ENCODE measurements at regions not wholly inside any gene's neighbourhood (a gene's known extent, or its start where the extent isn't known, plus 50 kb on each side); places are given as distances from the start of the nearest gene placed in this dataset.
"Not testable (repeated sequence)": the region's sequence is repeated elsewhere in the genome, so short reads cannot be mapped to it uniquely, and the experiment has no call there.

DNA sequence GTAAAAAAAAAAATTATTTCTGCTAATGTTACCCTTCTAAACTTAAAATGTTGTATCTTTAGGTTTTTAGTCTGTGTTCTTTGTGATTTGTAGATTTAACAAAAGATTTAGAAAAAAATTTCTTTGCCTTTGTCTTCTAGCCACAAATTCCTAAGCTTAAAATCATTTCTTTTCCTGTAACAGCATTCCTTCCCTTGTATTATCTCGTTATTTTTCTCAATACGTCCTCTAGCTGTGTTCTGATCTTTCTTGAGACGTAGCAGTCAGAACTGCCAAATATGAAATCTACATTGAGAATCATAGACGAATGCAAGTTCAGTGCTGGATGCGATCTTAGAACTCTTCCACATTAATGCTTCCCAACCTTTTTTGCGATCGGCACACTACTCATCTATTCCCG is 283.1 kb downstream of the UTRN start:
- Histone ChIP-seq H4K20me1 (ENCODE audit: low read length) (no peaks in the 10 kb centered on the region), H2AFZ (ENCODE audit: low read length) (no peak overlapping the region), H3K9me2 (replicated peaks; ENCODE audit: low read length) (no peaks in the 10 kb centered on the region), H3K4me3 (ENCODE audit: low read length) (no peak overlapping the region), H3K79me2 (ENCODE audit: low read length) (no peaks in the 10 kb centered on the region), H3K4me2 (ENCODE audit: low read length) (no peak overlapping the region), H3K27me3 (ENCODE audit: low read length) (no peaks in the 10 kb centered on the region), H3K27ac (ENCODE audit: low read length) (no peak overlapping the region), H3K4me1 (ENCODE audit: insufficient read depth, low read length) (no peaks in the 10 kb centered on the region), H3K36me3 (ENCODE audit: low read depth, low read length) (no peaks in the 10 kb centered on the region), H3F3A (ENCODE audit: low read length, unreplicated experiment) (no peaks in the 10 kb centered on the region), H3K9ac (ENCODE audit: low read length) (no peak overlapping the region), H3K9me3 (ENCODE audit: low read length) (no peaks in the 10 kb centered on the region)
- DNase-seq (no peak), ATAC-seq (no peak)
- intact Hi-C loops (cut with micrococcal nuclease) = no loop called here
- ChIA-PET POLR2A (ENCODE audit: unreplicated experiment) (no interaction called here), CTCF (no interaction called here)
- no TSS peak for BruUV-seq (replicated peaks)
- TF ChIP-seq, protein P1, sequence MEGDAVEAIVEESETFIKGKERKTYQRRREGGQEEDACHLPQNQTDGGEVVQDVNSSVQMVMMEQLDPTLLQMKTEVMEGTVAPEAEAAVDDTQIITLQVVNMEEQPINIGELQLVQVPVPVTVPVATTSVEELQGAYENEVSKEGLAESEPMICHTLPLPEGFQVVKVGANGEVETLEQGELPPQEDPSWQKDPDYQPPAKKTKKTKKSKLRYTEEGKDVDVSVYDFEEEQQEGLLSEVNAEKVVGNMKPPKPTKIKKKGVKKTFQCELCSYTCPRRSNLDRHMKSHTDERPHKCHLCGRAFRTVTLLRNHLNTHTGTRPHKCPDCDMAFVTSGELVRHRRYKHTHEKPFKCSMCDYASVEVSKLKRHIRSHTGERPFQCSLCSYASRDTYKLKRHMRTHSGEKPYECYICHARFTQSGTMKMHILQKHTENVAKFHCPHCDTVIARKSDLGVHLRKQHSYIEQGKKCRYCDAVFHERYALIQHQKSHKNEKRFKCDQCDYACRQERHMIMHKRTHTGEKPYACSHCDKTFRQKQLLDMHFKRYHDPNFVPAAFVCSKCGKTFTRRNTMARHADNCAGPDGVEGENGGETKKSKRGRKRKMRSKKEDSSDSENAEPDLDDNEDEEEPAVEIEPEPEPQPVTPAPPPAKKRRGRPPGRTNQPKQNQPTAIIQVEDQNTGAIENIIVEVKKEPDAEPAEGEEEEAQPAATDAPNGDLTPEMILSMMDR (conservative IDR thresholded peaks at IDR 0.05; ENCODE audit: low read depth, low read length) = no peak
- no peak for TF ChIP-seq EZH2 (IDR thresholded peaks at IDR 0.05; ENCODE audit: low read length, unreplicated experiment)
- TF ChIP-seq EZH2phosphoT487 (IDR thresholded peaks at IDR 0.05; ENCODE audit: borderline replicate concordance, low read length) = no peak

DNA sequence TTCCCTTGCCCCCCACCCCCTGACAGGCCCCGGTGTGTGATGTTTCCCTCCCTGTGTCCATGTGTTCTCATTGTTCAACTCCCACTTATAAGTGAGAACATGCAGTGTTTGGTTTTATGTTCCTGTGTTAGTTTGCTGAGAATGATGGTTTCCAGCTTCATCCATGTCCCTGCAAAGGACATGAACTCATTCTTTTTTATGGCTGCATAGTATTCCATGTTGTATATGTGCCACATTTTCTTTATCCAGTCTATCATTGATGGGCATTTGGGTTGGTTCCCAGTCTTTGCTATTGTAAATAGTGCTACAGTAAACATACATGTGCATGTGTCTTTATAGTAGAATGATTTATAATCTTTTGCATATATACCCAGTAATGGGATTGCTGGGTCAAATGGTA is 287.4 kb downstream of the UTRN start:
- H3K4me2 ChIP-seq (ENCODE audit: low read length); intact Hi-C loops (cut with micrococcal nuclease); H3K9me3 ChIP-seq (ENCODE audit: low read length); H3F3A ChIP-seq (ENCODE audit: low read length, unreplicated experiment); BruUV-seq (replicated peaks); H2AFZ ChIP-seq (ENCODE audit: low read length); POLR2A ChIA-PET (ENCODE audit: unreplicated experiment); H3K4me1 ChIP-seq (ENCODE audit: insufficient read depth, low read length); H3K79me2 ChIP-seq (ENCODE audit: low read length); H4K20me1 ChIP-seq (ENCODE audit: low read length); ATAC-seq; H3K9me2 ChIP-seq (replicated peaks; ENCODE audit: low read length); H3K36me3 ChIP-seq (ENCODE audit: low read depth, low read length); H3K27me3 ChIP-seq (ENCODE audit: low read length); CTCF ChIA-PET; H3K9ac ChIP-seq (ENCODE audit: low read length); H3K4me3 ChIP-seq (ENCODE audit: low read length); DNase-seq; H3K27ac ChIP-seq (ENCODE audit: low read length): not testable (repeated sequence)

DNA sequence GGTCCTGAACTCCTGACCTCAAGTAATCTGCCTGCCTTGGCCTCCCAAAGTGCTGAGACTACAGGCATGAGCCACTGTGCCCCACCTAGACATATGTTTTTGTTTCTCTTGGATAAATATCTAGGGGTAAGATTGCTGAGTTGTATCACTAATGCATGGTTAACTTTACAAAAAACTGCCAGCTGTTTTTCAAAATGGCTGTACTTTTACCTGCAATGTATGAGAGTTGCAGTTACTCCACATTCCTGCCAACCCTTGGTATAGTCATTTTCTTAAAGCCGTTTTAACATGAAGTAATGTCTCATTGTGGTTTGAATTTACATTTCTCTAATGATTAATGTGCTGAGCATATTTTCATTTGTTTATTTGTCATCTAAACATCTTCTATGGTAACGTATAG is 289.7 kb downstream of the UTRN start:
- POLR2A ChIA-PET (ENCODE audit: unreplicated experiment) = no interaction called here
- Histone ChIP-seq H3K4me1 (ENCODE audit: insufficient read depth, low read length) (no peaks in the 10 kb centered on the region), H3F3A (ENCODE audit: low read length, unreplicated experiment) (no peaks in the 10 kb centered on the region)

More for the DNA sequence above, 289.7 kb downstream of the UTRN start:
- Histone ChIP-seq H3K4me2 (ENCODE audit: low read length) (no peak overlapping the region), H3K27me3 (ENCODE audit: low read length) (no peaks in the 10 kb centered on the region), H3K36me3 (ENCODE audit: low read depth, low read length) (0 out of 2 replicates have a peak, but pooled peaks cover 2% of the 10 kb centered on the region), H3K27ac (ENCODE audit: low read length) (no peak overlapping the region), H3K4me3 (ENCODE audit: low read length) (no peak overlapping the region), H3K9me2 (replicated peaks; ENCODE audit: low read length) (no peaks in the 10 kb centered on the region), H3K9me3 (ENCODE audit: low read length) (no peaks in the 10 kb centered on the region), H3K9ac (ENCODE audit: low read length) (no peak overlapping the region), H2AFZ (ENCODE audit: low read length) (no peak overlapping the region), H4K20me1 (ENCODE audit: low read length) (no peaks in the 10 kb centered on the region), H3K79me2 (ENCODE audit: low read length) (no peaks in the 10 kb centered on the region)
- CTCF ChIA-PET = no interaction called here
- ATAC-seq (no peak), DNase-seq (no peak)
- intact Hi-C loops (cut with micrococcal nuclease) = no loop called here
- no TSS peak for BruUV-seq (replicated peaks)
- TF ChIP-seq, protein P1 (conservative IDR thresholded peaks at IDR 0.05; ENCODE audit: low read depth, low read length) = no peak
- TF ChIP-seq EZH2phosphoT487 (IDR thresholded peaks at IDR 0.05; ENCODE audit: borderline replicate concordance, low read length) (no peak), EZH2 (IDR thresholded peaks at IDR 0.05; ENCODE audit: low read length, unreplicated experiment) (no peak)

All from PC-3 (cell line).